Coronary artery (tissue), 2 donors: ENCODE measurements at regions not wholly inside any gene's neighbourhood (a gene's known extent, or its start where the extent isn't known, plus 50 kb on each side); places are given as distances from the start of the nearest gene placed in this dataset.
"Not testable (repeated sequence)": the region's sequence is repeated elsewhere in the genome, so short reads cannot be mapped to it uniquely, and the experiment has no call there.

Experiments
- DNase-seq: peaks from one replicate; pipeline ENCODE4 v3.0.0-alpha.2; 2017; ENCODE audit warnings: low spot score
- H3K27ac ChIP-seq, 2 donors: fragments of 200-600 bp; sonication (generic); one replicate each; pipeline ENCODE4 v1.5.1; 2016 to 2019
- H3K4me3 ChIP-seq: fragments of 200-600 bp; sonication (generic); 2 replicates; pipeline ENCODE4 v1.5.1; 2016; ENCODE audit warnings: mild to moderate bottlenecking, moderate library complexity
- TF ChIP-seq, protein P1 (sequence below): fragments of 200-600 bp; sonication (generic); IDR thresholded peaks from one replicate; pipeline ENCODE4 v1.5.1; 2019; ENCODE audit warnings: antibody characterized with exemption

- no peak for DNase-seq
- TF ChIP-seq, protein P1, sequence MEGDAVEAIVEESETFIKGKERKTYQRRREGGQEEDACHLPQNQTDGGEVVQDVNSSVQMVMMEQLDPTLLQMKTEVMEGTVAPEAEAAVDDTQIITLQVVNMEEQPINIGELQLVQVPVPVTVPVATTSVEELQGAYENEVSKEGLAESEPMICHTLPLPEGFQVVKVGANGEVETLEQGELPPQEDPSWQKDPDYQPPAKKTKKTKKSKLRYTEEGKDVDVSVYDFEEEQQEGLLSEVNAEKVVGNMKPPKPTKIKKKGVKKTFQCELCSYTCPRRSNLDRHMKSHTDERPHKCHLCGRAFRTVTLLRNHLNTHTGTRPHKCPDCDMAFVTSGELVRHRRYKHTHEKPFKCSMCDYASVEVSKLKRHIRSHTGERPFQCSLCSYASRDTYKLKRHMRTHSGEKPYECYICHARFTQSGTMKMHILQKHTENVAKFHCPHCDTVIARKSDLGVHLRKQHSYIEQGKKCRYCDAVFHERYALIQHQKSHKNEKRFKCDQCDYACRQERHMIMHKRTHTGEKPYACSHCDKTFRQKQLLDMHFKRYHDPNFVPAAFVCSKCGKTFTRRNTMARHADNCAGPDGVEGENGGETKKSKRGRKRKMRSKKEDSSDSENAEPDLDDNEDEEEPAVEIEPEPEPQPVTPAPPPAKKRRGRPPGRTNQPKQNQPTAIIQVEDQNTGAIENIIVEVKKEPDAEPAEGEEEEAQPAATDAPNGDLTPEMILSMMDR = no peak
- Histone ChIP-seq H3K4me3 (no peak overlapping the region), H3K27ac (no peak overlapping the region)
Observed at GRCh38 chr10:71112138-71112785, 100.1 kb upstream of the UNC5B start.

- TF ChIP-seq, protein P1 = no peak
- no peak for DNase-seq
- no peak overlapping the region for H3K4me3 ChIP-seq
- H3K27ac ChIP-seq = no peak overlapping the region
Observed at GRCh38 chr10:71116426-71116825, 95.9 kb upstream of the UNC5B start.

- DNase-seq, H3K27ac ChIP-seq, H3K4me3 ChIP-seq: not testable (repeated sequence)
Observed at GRCh38 chr10:71117589-71117988, 94.8 kb upstream of the UNC5B start.

DNA sequence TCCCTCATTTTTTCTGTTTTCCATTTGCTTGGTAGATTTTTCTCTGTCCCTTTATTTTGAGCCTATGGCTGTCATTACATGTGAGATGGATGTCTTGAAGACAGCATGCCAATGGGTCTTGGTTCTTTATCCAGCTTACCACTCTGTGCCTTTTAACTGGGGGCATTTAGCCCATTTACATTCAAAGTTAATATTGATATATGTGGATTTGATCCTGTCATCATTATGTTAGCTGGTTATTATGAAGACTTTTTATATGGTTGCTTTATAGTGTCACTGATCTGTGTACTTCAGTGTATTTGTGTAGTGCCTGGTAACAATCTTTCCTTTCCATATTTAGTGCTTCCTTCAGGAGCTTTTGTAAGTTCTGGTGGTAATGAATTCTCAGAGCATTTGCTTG is 89.3 kb upstream of the UNC5B start:
- Histone ChIP-seq H3K4me3 (no peak overlapping the region), H3K27ac (no peak overlapping the region)
- TF ChIP-seq, protein P1 = no peak
- DNase-seq = no peak

DNA sequence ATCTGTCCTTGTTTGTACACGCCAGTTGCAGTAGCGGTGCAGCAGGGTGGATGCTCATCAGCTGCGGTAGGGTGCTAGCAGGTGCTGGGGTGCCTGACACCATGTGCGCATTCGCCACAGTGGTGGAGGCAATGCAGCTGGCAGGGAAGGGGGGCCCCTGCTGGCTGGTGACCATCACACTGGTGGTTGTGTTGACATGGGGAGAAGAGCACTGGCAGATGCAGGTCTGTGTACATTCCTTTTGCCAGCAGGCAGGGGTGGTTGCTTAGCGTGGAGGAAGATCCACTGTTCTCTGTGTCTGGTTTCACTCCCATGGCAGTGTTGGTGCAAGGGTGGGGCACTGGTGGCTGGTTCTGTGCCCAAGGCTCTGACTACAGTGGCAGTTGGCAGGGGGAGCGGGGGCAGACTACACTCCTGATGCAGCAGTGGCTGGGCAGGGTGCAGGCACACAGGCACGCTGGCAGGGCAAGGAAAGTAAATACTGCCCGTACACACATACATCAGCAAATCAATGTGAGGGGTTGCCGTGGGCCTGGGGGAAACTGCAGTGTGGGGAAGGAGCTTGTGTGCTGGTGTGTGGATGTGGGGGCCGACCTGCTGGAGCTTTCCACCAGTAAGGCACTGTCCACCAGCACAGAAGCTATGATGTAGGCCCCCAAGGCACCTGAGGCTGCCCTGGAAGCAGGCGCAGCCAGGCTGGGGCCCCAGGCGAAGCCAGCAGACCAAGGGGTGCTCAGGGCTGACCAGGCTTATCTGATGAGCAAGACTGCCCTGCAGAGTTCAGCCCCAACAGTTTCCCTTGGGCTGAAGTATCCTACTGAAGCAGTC is 87.2 kb upstream of the UNC5B start:
- TF ChIP-seq, protein P1 = no peak
- DNase-seq = no peak
- no peak overlapping the region for H3K4me3 ChIP-seq
- H3K27ac ChIP-seq = no peak overlapping the region

DNA sequence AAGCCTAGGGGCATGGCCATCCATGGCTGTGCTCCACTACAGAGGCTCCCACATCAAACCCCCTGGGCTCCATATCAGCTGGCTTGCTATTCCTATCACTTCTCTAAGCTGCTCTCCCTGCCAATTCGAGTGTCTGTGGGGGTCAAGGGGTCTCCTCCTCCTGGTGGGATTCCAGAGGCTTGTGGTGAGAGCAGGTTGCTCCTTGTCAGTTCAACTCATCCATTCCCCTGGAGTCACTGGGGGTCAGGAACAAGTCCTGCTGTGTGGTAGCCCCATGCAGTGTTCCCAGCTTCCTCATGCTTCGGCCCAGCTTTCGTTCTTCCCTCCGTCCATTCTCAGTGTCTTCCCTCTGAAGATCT is 86.6 kb upstream of the UNC5B start:
- Histone ChIP-seq H3K27ac (no peak overlapping the region), H3K4me3 (no peak overlapping the region)
- TF ChIP-seq, protein P1 = no peak
- DNase-seq = no peak

DNA sequence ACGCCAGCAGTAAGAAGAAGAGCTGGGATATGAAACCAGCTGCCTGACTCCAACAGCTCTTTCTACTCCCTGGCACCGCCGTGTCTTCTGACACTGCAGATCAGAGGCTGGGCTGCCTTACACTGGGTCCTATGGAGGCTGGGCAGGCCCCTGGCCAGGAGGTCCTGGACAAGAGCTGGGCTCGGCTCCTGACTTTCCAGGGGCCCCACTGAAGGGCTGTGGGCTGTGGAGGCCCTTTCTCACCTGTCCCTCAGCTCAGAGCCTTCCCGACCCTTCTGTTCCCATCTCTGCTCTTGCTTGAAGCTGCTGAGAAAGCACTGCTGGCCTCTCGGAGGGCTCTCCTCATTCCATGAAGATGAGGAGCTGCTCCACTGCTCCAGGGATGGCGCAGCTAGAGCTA is 85.9 kb upstream of the UNC5B start:
- TF ChIP-seq, protein P1 = no peak
- Histone ChIP-seq H3K27ac (no peak overlapping the region), H3K4me3 (no peak overlapping the region)
- no peak for DNase-seq
